ENCODE measurements at regions not wholly inside any gene's neighbourhood (a gene's known extent, or its start where the extent isn't known, plus 50 kb on each side); places are given as distances from the start of the nearest gene placed in this dataset.

DNA sequence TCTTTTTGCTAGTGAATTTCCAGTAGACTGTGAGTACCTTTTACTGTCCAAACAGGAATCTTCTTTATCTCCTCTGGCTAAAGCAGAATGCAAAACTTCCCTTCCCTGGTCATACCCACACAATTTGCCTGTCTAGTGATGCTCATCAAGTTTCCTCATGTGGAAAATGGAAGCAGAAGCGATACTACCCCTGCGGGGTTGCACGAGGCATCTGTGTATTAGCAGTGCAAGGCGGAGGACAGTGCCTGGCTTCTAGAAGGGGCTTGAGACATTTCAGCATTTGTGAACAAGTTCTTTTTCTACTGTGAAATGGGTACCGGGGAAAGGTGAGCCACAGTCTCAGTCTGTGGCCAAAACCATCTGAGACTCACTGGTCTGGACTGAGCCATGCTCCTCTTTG, 340.9 kb downstream of the AACS start:
- no peak overlapping the region for H2BK120ac ChIP-seq (ENCODE audit: low read depth, low read length, poor library complexity, severe bottlenecking)
- no peak overlapping the region for H3K4ac ChIP-seq (ENCODE audit: low read depth, low read length)
- H3T11ph ChIP-seq (ENCODE audit: low read length), result no peak overlapping the region
- TF ChIP-seq, protein P1, sequence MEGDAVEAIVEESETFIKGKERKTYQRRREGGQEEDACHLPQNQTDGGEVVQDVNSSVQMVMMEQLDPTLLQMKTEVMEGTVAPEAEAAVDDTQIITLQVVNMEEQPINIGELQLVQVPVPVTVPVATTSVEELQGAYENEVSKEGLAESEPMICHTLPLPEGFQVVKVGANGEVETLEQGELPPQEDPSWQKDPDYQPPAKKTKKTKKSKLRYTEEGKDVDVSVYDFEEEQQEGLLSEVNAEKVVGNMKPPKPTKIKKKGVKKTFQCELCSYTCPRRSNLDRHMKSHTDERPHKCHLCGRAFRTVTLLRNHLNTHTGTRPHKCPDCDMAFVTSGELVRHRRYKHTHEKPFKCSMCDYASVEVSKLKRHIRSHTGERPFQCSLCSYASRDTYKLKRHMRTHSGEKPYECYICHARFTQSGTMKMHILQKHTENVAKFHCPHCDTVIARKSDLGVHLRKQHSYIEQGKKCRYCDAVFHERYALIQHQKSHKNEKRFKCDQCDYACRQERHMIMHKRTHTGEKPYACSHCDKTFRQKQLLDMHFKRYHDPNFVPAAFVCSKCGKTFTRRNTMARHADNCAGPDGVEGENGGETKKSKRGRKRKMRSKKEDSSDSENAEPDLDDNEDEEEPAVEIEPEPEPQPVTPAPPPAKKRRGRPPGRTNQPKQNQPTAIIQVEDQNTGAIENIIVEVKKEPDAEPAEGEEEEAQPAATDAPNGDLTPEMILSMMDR (conservative IDR thresholded peaks at IDR 0.05), result no peak
- no peak overlapping the region for H4K91ac ChIP-seq (ENCODE audit: insufficient read length, low read depth, low read length)
- WGBS (ENCODE audit: extremely low coverage, insufficient read length, low lambda C conversion rate), result no CpG with 5 or more reads among the region's 5 CpGs
- Mint-ChIP-seq H3K4me3 (no peak overlapping the region), H3K9me3 (peaks cover 2 to 10% of the 10 kb centered on the region in 2 experiments; a peak in 3 of 5 replicates), H3K27ac (no peak overlapping the region; a peak in 1 of 7 replicates), H3K36me3 (ENCODE audit: insufficient read depth in 1 of 3, low read depth in 3 of 3) (peaks cover 0 to 9% (median 4%) of the 10 kb centered on the region in 3 experiments; a peak in 4 of 7 replicates), H3K27me3 (ENCODE audit: low read depth) (peaks cover 14% of the 10 kb centered on the region), H3K4me1 (peaks cover 2 to 6% of the 10 kb centered on the region in 2 experiments; a peak in 3 of 4 replicates)
- H4K5ac ChIP-seq (ENCODE audit: insufficient read length, low read depth, low read length), result no peak overlapping the region
- H3K18ac ChIP-seq (ENCODE audit: insufficient read length, low read depth, low read length), result no peak overlapping the region
- no peak overlapping the region for H2AFZ ChIP-seq (ENCODE audit: low read length)
- no peak overlapping the region for H2BK15ac ChIP-seq (ENCODE audit: low read depth, low read length)
- no peak overlapping the region for H3K56ac ChIP-seq (ENCODE audit: insufficient read length, low read depth, low read length)
- no peak overlapping the region for H3K4me2 ChIP-seq (ENCODE audit: insufficient read depth, insufficient read length, low read length)
- no peak overlapping the region for H3K27ac ChIP-seq (ENCODE audit: insufficient read length, low read depth, low read length)
- no peak overlapping the region for H3K23ac ChIP-seq (ENCODE audit: insufficient read length, low read depth, low read length)
- H2AK5ac ChIP-seq (ENCODE audit: insufficient read length, low read length), result no peak overlapping the region
- no peaks in the 10 kb centered on the region for H3K23me2 ChIP-seq (ENCODE audit: insufficient read length, low read depth, low read length, poor library complexity, severe bottlenecking)
- H4K8ac ChIP-seq (replicated peaks; ENCODE audit: insufficient read length, low read depth, low read length), result no peak overlapping the region
- no peaks in the 10 kb centered on the region for H4K20me1 ChIP-seq (ENCODE audit: control insufficient read depth, insufficient read depth, insufficient read length)
- no peak overlapping the region for H3K14ac ChIP-seq (ENCODE audit: insufficient read depth, low read length)
- no peak overlapping the region for H3K9ac ChIP-seq (ENCODE audit: extremely low read depth, insufficient read length, low read length)
- H2BK20ac ChIP-seq (ENCODE audit: low read depth, low read length, poor library complexity, severe bottlenecking), result no peak overlapping the region
- no peak overlapping the region for H2BK12ac ChIP-seq (ENCODE audit: insufficient read length, low read depth, low read length)
- H3K9me3 ChIP-seq (ENCODE audit: control insufficient read depth, low read depth, low read length), result no peaks in the 10 kb centered on the region
- no peak overlapping the region for H2BK5ac ChIP-seq (ENCODE audit: insufficient read length, low read length)
- H3K27me3 ChIP-seq (ENCODE audit: insufficient read depth, low read length), result no peaks in the 10 kb centered on the region
- H3K4me1 ChIP-seq (ENCODE audit: insufficient read depth, low read length), result no peaks in the 10 kb centered on the region; the same call in 1 of the 2 replicates
- DNase-seq, result no peak
- 0 out of 2 replicates have a peak, but pooled peaks cover 5% of the 10 kb centered on the region for H3K79me2 ChIP-seq (ENCODE audit: insufficient read depth, low read length)
- no peaks in the 10 kb centered on the region for H3K79me1 ChIP-seq (ENCODE audit: insufficient read depth, low read depth, low read length, poor library complexity, severe bottlenecking)

Measured in H9 (cell line).